ENCODE measurements at regions not wholly inside any gene's neighbourhood (a gene's known extent, or its start where the extent isn't known, plus 50 kb on each side); places are given as distances from the start of the nearest gene placed in this dataset.

DNA sequence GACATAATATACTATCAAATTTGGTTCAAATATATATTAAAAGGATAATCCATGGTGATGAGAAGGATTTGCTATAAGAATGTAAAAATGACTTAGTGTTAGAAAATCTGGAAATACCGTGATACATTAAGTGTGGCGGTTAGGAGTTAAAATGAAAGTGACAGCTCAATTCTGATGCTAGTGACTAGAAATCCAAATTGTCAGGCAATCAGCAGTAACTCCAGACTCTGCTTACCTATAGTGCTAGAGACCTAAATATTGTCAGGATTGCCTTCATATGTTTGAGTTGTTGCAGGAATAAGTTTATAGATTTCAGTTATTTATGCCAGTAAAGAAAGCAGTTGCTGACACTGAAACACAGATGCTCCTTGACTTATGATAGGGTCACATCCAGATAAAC, 737.4 kb downstream of the MRPL39 start:
- no peak for DNase-seq
- Histone ChIP-seq H3K27me3 (ENCODE audit: control insufficient read depth, insufficient read depth, low read length) (no peaks in the 10 kb centered on the region), H3K4me3 (ENCODE audit: low read length) (no peak overlapping the region), H3K4me1 (ENCODE audit: control insufficient read depth, insufficient read depth, low read length) (no peaks in the 10 kb centered on the region), H3K9me3 (ENCODE audit: control insufficient read depth, low read depth, low read length) (no peaks in the 10 kb centered on the region), H3K27ac (ENCODE audit: low read length) (no peak overlapping the region), H3K36me3 (ENCODE audit: control insufficient read depth, insufficient read depth, low read length) (no peaks in the 10 kb centered on the region)
- WGBS (ENCODE audit: insufficient coverage, low lambda C conversion rate): 83% methylated on average over 1 of the region's 2 CpGs

DNA sequence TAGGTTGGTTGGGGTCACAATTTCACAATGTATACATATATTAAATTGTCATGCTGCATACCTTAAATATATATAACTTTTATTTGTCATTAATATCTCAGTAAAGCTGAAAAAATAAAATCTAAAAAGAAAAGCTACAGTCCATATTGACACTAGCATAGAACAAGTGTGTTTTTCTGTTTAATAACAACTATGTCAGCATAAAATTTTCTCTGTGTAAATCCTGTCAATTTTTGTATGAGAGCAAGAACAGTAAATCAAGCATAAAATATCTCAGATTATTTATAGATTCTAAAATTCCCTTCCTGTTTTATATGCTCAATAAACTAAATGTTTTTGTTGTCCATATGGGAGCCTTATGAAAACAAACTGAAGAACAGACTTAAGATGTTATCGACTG, 739.2 kb downstream of the MRPL39 start:
- Histone ChIP-seq H3K4me1 (ENCODE audit: control insufficient read depth, insufficient read depth, low read length) (no peaks in the 10 kb centered on the region), H3K27ac (ENCODE audit: low read length) (no peak overlapping the region), H3K4me3 (ENCODE audit: low read length) (no peak overlapping the region), H3K36me3 (ENCODE audit: control insufficient read depth, insufficient read depth, low read length) (no peaks in the 10 kb centered on the region), H3K27me3 (ENCODE audit: control insufficient read depth, insufficient read depth, low read length) (no peaks in the 10 kb centered on the region), H3K9me3 (ENCODE audit: control insufficient read depth, low read depth, low read length) (no peaks in the 10 kb centered on the region)
- WGBS (ENCODE audit: insufficient coverage, low lambda C conversion rate): 91% methylated on average over 1 of the region's 1 CpG
- DNase-seq: no peak

DNA sequence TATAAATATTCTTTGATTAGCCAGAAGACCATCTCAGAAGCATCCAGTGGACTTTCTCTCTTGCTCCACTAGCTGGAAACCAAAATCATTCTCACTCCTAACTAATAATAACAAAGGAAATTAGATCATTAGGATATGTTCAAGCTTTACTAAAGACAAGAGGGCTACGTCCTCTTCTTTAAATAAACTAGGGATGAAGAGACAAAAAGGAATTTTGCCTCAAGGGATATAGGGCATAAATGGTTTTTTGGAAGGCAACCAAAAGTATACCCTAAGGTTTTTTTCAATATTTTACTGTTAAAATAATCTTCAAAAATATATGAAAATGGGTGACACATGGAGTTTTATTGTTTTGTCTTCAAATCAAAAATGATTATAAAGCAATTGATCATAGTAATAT, 745.8 kb downstream of the MRPL39 start:
- H3K27ac ChIP-seq (ENCODE audit: low read length): no peak overlapping the region
- no peak for DNase-seq

GRCh38 chr21:24856326-24856725, 751.0 kb downstream of the MRPL39 start:
- H3K4me3 ChIP-seq (ENCODE audit: low read length): no peak overlapping the region
- H3K9me3 ChIP-seq (ENCODE audit: control insufficient read depth, low read depth, low read length): no peaks in the 10 kb centered on the region
- no peaks in the 10 kb centered on the region for H3K36me3 ChIP-seq (ENCODE audit: control insufficient read depth, insufficient read depth, low read length)
- no peak for DNase-seq
- H3K4me1 ChIP-seq (ENCODE audit: control insufficient read depth, insufficient read depth, low read length): no peaks in the 10 kb centered on the region
- WGBS (ENCODE audit: insufficient coverage, low lambda C conversion rate): no CpG with 5 or more reads among the region's 1 CpG
- H3K27ac ChIP-seq (ENCODE audit: low read length): no peak overlapping the region
- no peaks in the 10 kb centered on the region for H3K27me3 ChIP-seq (ENCODE audit: control insufficient read depth, insufficient read depth, low read length)

More for the DNA sequence above, 745.8 kb downstream of the MRPL39 start:
- Histone ChIP-seq H3K36me3 (ENCODE audit: control insufficient read depth, insufficient read depth, low read length) (no peaks in the 10 kb centered on the region), H3K9me3 (ENCODE audit: control insufficient read depth, low read depth, low read length) (no peaks in the 10 kb centered on the region), H3K4me3 (ENCODE audit: low read length) (no peak overlapping the region), H3K27me3 (ENCODE audit: control insufficient read depth, insufficient read depth, low read length) (no peaks in the 10 kb centered on the region), H3K4me1 (ENCODE audit: control insufficient read depth, insufficient read depth, low read length) (no peaks in the 10 kb centered on the region)
- WGBS (ENCODE audit: insufficient coverage, low lambda C conversion rate): no CpG with 5 or more reads among the region's 1 CpG

- no peaks in the 10 kb centered on the region for H3K36me3 ChIP-seq (ENCODE audit: control insufficient read depth, insufficient read depth, low read length)
- no peak overlapping the region for H3K4me3 ChIP-seq (ENCODE audit: low read length)
- H3K9me3 ChIP-seq (ENCODE audit: control insufficient read depth, low read depth, low read length): no peaks in the 10 kb centered on the region
- WGBS (ENCODE audit: insufficient coverage, low lambda C conversion rate): 100% methylated on average over 1 of the region's 1 CpG
- H3K27me3 ChIP-seq (ENCODE audit: control insufficient read depth, insufficient read depth, low read length): no peaks in the 10 kb centered on the region
- no peaks in the 10 kb centered on the region for H3K4me1 ChIP-seq (ENCODE audit: control insufficient read depth, insufficient read depth, low read length)
- no peak for DNase-seq
- no peak overlapping the region for H3K27ac ChIP-seq (ENCODE audit: low read length)
Measured at GRCh38 chr21:24852610-24853195, 754.6 kb downstream of the MRPL39 start.

DNA sequence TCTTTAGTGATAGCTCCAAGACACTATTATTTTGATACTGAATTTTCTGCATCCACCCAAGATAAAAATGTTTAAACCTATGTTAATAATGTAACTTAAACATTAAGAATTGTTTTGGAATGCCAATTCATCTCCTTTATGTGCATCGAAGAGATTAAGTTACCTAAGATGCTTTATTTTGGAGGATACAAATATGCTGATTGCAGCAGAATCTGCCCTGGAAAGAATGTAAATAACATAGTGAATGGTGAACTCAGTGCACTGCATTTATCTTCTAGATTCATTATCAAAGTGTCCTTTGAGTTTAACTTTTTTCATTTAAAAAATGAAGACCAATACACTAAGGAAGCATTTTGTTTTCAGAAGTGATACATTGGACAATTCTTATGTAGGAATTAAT, 757.2 kb downstream of the MRPL39 start:
- DNase-seq: no peak
- H3K4me3 ChIP-seq (ENCODE audit: low read length): no peak overlapping the region
- H3K9me3 ChIP-seq (ENCODE audit: control insufficient read depth, low read depth, low read length): no peaks in the 10 kb centered on the region
- H3K27ac ChIP-seq (ENCODE audit: low read length): no peak overlapping the region
- WGBS (ENCODE audit: insufficient coverage, low lambda C conversion rate): 100% methylated on average over 1 of the region's 1 CpG
- H3K36me3 ChIP-seq (ENCODE audit: control insufficient read depth, insufficient read depth, low read length): no peaks in the 10 kb centered on the region
- H3K27me3 ChIP-seq (ENCODE audit: control insufficient read depth, insufficient read depth, low read length): no peaks in the 10 kb centered on the region
- no peaks in the 10 kb centered on the region for H3K4me1 ChIP-seq (ENCODE audit: control insufficient read depth, insufficient read depth, low read length)

DNA sequence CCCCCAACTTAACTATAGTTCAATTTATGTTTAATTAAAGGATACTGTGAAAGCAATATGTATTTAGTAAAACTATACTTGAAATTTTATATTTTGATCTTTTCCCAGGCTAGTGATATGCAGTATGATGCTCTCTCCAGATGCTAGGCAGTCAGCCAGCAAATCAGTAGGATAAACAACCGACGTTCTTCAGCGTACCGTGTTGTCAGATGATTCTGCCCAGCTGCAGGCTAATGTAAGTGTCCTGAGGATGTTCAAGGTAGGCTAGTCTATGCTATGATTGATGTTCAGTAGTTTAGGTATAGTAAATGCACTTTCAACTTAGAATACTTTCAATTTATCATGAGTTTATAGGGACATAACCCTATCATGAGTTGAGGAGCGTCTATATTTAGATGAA, 762.6 kb downstream of the MRPL39 start:
- Histone ChIP-seq H3K27me3 (ENCODE audit: control insufficient read depth, insufficient read depth, low read length) (no peaks in the 10 kb centered on the region), H3K4me3 (ENCODE audit: low read length) (no peak overlapping the region), H3K36me3 (ENCODE audit: control insufficient read depth, insufficient read depth, low read length) (no peaks in the 10 kb centered on the region), H3K4me1 (ENCODE audit: control insufficient read depth, insufficient read depth, low read length) (no peaks in the 10 kb centered on the region), H3K9me3 (ENCODE audit: control insufficient read depth, low read depth, low read length) (peaks cover 5% of the 10 kb centered on the region), H3K27ac (ENCODE audit: low read length) (no peak overlapping the region)
- no peak for DNase-seq
- WGBS (ENCODE audit: insufficient coverage, low lambda C conversion rate): 100% methylated on average over 1 of the region's 5 CpGs

DNA sequence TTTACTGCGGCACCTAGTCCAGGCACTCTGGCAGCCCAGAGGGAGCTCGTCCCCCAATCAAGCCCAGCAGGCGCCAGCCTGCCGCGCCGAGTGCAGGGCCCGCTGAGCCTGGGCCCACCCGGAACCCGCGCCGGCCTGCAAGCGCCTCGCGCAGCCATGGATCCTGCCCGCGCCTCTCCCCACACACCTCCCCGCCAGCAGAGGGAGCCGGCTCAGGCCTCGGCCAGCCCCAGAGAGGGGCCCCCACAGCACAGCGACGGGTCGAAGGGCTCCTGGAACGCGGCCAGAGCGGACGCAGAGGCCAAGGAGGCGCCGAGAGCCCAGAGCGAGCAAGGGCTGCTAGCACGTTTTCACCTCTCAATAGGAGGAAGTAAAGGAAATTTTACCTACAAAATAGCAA, 767.0 kb downstream of the MRPL39 start:
- no peak overlapping the region for H3K27ac ChIP-seq (ENCODE audit: low read length)
- no CpG with 5 or more reads among the region's 30 CpGs for WGBS (ENCODE audit: insufficient coverage, low lambda C conversion rate)
- no peaks in the 10 kb centered on the region for H3K27me3 ChIP-seq (ENCODE audit: control insufficient read depth, insufficient read depth, low read length)
- no peak overlapping the region for H3K4me3 ChIP-seq (ENCODE audit: low read length)
- H3K9me3 ChIP-seq (ENCODE audit: control insufficient read depth, low read depth, low read length): peaks cover 5% of the 10 kb centered on the region
- no peak for DNase-seq
- no peaks in the 10 kb centered on the region for H3K36me3 ChIP-seq (ENCODE audit: control insufficient read depth, insufficient read depth, low read length)
- no peaks in the 10 kb centered on the region for H3K4me1 ChIP-seq (ENCODE audit: control insufficient read depth, insufficient read depth, low read length)

DNA sequence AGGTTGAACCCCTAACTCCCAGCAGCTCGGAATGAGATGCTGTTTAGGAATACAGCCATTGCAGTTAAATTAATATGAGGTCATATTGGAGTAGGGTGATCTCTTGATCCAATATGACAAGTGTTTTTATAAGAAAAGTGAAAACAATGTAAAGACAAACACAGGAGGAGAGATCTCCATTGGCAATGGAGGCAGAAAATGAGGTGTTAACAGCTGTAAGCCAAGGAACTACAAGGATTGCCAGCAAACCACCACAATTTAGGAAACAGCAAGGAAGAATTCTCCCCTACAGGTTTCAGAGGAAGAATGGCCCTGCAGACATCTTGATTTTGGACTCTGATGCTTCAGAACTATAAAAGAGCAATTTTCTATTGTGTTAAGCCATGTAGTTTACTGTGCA, 774.3 kb downstream of the MRPL39 start:
- DNase-seq: no peak
- 100% methylated on average over 1 of the region's 1 CpG for WGBS (ENCODE audit: insufficient coverage, low lambda C conversion rate)
- Histone ChIP-seq H3K27ac (ENCODE audit: low read length) (no peak overlapping the region), H3K4me1 (ENCODE audit: control insufficient read depth, insufficient read depth, low read length) (no peaks in the 10 kb centered on the region), H3K36me3 (ENCODE audit: control insufficient read depth, insufficient read depth, low read length) (no peaks in the 10 kb centered on the region), H3K4me3 (ENCODE audit: low read length) (no peak overlapping the region), H3K27me3 (ENCODE audit: control insufficient read depth, insufficient read depth, low read length) (no peaks in the 10 kb centered on the region), H3K9me3 (ENCODE audit: control insufficient read depth, low read depth, low read length) (no peaks in the 10 kb centered on the region)

GRCh38 chr21:24829397-24829796, 777.9 kb downstream of the MRPL39 start:
- DNase-seq: no peak
- no peak overlapping the region for H3K27ac ChIP-seq (ENCODE audit: low read length)
- no peaks in the 10 kb centered on the region for H3K27me3 ChIP-seq (ENCODE audit: control insufficient read depth, insufficient read depth, low read length)
- no peak overlapping the region for H3K4me3 ChIP-seq (ENCODE audit: low read length)
- no CpG with 5 or more reads among the region's 1 CpG for WGBS (ENCODE audit: insufficient coverage, low lambda C conversion rate)
- no peaks in the 10 kb centered on the region for H3K9me3 ChIP-seq (ENCODE audit: control insufficient read depth, low read depth, low read length)
- H3K4me1 ChIP-seq (ENCODE audit: control insufficient read depth, insufficient read depth, low read length): no peaks in the 10 kb centered on the region
- no peaks in the 10 kb centered on the region for H3K36me3 ChIP-seq (ENCODE audit: control insufficient read depth, insufficient read depth, low read length)

GRCh38 chr21:24826822-24827221, 780.5 kb downstream of the MRPL39 start:
- H3K27me3 ChIP-seq (ENCODE audit: control insufficient read depth, insufficient read depth, low read length): no peaks in the 10 kb centered on the region
- WGBS (ENCODE audit: insufficient coverage, low lambda C conversion rate): 100% methylated on average over 1 of the region's 1 CpG
- H3K27ac ChIP-seq (ENCODE audit: low read length): no peak overlapping the region
- DNase-seq: no peak
- no peak overlapping the region for H3K4me3 ChIP-seq (ENCODE audit: low read length)
- H3K9me3 ChIP-seq (ENCODE audit: control insufficient read depth, low read depth, low read length): no peaks in the 10 kb centered on the region
- H3K36me3 ChIP-seq (ENCODE audit: control insufficient read depth, insufficient read depth, low read length): no peaks in the 10 kb centered on the region
- no peaks in the 10 kb centered on the region for H3K4me1 ChIP-seq (ENCODE audit: control insufficient read depth, insufficient read depth, low read length)

All from large intestine (tissue), 3 donors.